NCI-H2107 treated with DMSO at 0.1 percent for 48 hours (cell line): ENCODE measurements at regions not wholly inside any gene's neighbourhood (a gene's known extent, or its start where the extent isn't known, plus 50 kb on each side); places are given as distances from the start of the nearest gene placed in this dataset.

Experiments used
- DNase-seq: peaks from one replicate; lab custom pipeline; 2025; ENCODE audit not compliant: unreplicated experiment; lab: John Stamatoyannopoulos, UW

- DNase-seq: no peak
Observed at GRCh38 chr20:62527781-62528180, 52.0 kb upstream of the GATA5 start.

DNA sequence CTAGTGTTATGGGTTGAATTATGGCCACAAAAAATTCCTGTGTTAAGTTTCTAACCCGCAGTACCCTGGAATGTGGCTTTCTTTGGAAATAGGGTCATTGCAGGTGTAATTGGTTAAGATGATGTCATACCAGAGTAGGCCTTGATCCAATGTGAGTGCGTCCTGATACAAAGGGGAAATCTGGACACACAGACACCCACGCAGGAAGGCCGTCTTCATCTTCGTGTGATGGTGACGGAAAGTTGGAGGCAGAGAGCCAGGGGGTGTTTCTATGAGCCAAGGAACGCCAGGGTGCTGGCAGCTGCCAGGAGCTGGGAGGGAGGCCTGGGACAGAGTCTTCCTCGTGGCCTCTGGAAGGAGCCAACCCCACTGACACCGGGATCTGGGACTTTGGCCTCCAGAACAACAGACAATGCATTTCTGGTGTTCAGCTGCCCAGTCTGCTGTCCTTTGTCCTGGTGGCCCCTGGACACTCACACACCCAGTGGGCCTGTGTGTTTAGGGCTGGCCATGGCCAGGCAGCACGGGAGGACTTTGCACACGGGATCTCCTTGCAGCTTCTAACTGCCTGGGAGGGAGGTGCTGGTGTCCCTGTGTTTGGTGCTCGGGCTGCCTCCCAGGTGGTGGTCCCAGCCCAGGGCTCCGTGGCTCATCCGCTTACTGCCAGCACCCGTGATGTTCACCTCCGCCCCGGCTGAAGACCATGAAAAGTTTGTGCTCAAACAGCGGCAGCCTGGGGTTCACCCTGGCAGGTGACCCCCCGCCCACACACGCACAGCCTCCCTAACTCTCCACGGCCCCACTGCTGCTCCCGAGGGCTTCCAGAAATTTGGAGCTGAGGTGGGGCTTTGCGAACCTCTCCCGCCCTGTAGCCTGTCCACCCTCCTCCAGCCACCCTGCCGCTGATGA, 53.4 kb upstream of the GATA5 start:
- no peak for DNase-seq

DNA sequence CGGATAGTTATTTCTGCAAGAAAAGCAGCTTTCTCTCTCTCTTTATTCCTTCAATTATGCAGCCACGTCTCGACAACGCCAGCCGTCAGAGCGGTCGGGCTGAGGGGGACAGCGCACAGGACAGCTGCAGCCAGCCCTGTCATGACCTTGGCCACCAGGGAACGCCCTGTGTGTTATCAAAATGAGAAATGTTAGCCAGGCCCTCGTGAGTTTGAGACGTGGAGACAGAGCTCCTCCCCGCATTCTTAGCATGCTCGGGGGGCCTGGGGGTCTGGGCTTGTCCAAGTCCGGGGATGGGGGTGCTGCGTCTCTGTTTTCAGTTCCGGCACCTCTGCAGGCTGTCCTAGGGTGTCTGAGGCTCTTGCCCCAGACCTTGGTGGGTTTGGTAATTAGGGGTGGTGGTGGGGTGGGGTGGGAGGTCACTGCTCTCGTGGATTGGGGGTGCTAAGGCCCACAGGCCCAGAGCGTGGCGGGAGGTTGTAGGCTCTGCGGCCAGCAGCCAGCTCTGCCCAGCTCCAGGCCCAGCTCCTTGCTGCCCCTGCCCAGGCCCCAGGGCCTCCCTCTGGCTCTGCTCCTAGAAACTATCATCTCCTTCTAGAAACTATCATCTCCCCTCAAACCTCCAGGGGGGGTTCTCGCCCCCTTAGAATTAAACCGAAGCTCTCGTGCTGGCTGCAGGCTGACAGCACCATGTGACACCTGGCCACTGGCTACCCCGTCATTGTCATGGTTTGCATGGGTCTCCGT, 54.3 kb upstream of the GATA5 start:
- no peak for DNase-seq

DNA sequence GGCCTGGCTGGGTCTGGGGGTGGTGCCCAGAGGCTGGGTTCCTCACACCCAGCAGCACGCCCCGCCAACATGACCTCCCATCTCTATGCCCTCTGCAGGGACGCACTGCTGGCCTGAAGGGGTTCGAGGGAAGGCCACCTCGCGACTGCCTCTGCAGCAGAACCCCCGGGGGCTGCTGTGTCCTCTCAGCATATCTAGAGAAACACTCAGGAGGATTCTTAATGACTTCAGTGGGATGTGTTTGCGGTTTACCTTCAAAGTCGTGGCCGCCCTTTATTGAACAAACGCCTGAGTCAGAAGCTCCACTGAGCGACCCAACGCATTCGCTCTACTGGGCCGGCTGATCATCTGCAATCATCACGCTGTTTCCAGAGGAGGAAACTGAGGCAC, 54.8 kb upstream of the GATA5 start:
- DNase-seq: no peak

DNA sequence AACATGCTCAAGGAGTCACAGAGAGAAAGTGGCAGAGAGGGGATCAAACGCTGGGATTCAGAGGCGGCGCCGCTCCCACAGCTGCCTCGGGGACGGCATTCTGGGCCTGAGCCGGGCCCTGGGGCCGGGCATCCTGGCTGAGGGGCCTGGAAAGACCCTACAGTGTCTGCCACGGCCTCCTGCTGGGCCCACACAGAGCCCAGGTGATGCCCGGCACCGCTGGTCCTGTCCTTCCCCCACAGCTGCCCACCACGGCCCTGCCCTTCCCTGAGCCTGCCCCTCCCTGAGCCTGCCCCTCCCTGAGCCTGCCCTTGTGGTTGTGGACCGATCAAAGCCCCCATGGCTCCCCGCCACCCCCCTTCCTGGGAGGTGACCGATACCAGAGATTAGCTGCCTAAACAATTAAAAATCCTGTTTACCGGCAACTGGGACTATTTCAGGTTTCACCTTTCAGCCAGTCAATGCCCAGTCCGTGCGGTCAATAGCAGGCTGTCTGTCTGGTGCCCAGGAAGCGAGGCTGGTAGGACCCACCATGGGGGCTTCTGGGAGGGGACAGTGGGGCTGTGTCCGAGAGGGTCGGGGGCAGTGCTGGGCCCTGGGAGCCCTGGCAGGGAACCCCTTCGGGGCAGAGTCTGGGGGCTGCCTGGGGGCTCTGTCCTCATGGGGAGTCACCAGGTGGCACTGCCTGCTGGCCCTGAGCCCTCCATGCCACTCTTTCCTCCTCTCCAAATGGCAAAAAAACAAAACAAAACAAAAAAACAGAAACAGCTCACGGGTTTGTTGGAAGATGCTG, 55.4 kb upstream of the GATA5 start:
- no peak for DNase-seq

- DNase-seq: no peak
Observed at GRCh38 chr20:62532921-62533320, 57.1 kb upstream of the GATA5 start.

DNA sequence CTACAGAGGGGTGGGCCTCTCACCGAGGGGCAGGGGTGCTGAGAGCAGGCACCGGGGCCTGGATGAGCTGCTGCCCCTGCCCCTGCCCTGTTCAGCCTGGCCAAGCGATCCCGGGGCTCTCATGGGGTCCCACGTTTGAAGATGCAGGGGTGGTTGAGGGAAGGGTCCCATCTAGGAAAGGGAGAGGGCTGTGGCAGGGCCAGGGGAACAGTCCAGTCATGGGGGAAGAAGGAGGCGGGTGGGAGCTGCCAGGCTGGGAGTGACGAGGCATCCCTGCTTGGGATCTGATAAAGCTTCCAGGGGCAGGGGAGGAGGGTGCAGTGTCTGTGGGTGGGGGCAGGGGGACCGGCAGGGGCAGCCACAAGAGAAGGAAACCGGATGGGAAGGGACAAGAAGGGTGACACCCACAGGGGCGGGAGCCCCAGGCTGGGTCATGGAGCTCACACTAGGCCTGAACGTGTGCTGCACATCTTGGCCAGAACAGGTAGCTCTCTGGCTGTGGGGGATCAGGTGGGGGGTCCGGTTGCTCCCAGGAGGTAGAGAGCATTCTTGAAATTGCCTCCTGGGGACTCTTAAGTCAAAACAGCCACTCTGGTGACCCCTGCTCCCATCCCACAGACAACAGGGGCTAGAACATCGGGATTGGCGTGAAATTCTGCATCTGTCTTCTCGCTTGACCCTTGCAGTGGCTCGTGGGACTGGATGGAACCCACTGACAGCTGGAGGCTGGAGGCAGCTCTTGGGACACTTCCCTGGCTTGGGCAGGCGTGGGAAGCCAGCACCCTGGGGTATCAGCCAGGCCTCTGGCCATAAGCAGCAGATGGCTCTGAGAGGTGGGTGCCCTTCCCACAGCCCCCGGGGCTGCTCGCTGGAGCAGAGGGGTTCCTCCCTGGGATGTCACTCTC, 58.0 kb upstream of the GATA5 start:
- no peak for DNase-seq

DNA sequence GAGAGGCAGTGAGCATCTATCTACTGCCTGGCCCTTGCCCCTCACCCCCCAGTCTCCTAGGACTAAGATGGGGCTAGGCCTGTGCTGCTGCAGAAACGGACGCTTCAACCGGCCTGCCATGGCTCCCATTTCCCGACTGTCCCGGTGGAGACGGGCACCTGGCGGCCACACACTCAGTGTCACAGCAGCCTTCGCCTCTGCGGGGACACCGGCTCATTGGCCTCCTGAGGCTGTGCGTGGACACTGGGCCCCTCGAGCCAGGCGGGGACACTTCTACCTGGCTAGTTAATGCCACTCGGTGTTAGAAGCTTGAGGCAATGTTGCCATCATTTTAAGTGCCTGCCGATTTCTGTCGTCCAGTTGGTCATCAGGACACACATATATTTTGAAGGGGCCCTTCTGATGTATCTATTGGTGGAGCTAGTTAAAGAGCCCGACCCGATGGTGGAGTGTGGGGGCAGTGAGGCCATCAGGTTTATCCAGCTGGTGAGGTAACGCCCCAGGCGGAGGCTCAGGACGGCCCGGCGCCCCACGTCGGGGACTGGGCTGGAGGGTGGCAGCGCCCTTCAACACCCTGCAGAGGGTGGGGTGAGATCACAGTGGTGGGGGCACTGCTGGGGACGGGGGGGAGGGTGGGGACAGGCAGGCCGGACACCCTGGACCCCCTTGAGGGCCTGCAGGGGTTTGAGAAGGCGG, 58.9 kb upstream of the GATA5 start:
- DNase-seq: no peak

GRCh38 chr20:62535282-62535811, 59.6 kb upstream of the GATA5 start:
- DNase-seq: no peak

GRCh38 chr20:62535964-62536363, 60.2 kb upstream of the GATA5 start:
- DNase-seq: no peak

DNA sequence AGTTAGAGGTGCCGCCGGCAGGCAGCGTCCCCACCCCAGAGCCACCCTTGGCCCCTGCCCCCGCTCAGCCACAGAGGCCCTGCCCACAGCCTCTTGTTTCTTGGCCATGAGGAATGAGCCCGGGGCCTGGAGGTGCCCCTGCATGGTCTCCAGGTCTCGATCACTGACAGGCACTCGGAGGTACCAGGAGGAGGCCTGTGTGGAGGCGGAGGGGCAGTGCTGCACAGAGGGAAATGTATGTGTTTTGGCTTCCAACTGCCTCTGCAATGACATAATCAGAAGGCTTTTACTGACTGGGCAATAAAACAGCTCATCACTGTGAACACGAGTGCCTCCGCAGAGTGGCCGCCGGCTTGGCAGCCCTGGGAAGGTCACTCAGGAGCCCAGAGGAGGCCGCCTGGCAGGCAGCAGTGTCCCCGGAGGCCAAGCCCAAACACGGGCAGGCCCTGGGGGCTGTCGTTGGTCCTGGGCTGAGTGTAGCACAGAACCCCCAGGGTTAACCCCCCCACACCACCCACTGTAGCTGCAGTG, 61.1 kb upstream of the GATA5 start:
- DNase-seq: no peak

GRCh38 chr20:62537649-62538292, 62.0 kb upstream of the GATA5 start:
- no peak for DNase-seq

DNA sequence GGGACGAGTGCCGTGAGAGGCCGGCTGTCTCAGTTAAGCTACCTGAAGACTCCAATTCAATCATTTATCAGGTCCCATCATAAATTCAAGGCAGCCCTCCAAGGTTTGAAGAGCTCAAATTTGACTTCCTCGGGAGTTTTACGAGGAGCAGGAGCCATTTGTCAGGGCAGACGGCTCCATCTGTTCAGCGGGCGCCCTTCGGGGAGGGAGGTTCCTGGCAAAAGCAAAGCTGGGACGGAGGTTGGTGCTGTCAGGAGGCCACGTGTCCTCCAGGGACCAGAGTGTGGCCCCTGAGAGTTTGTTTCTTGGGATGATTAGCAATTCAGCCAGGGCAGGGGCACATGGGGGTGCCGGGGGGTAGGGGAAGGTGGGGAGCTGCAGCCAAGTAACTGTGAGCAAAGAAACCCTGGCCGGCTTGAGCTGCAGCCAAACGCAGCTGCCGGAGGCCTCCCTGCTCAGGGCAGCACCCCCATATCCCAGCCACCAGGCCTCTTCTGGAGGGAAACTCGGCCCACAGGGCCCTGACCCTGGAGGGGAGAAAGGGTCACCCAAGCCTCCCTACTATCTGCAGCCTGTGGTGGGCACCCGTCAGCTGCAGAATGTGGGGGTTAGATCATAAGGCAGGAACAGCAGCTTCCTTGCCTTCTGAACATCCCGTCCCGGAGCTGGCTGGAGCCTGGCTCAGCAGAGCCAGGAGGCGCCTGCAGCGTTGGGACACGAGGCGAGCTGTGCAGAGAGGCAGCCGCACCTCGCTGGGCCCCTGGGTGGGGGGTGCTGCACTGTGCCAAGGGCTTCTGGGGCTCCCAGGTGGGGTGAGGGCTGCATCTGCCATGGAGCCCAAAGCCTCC, 63.6 kb upstream of the GATA5 start:
- no peak for DNase-seq

- DNase-seq: no peak
Observed at GRCh38 chr20:62540504-62540903, 64.7 kb upstream of the GATA5 start.

DNA sequence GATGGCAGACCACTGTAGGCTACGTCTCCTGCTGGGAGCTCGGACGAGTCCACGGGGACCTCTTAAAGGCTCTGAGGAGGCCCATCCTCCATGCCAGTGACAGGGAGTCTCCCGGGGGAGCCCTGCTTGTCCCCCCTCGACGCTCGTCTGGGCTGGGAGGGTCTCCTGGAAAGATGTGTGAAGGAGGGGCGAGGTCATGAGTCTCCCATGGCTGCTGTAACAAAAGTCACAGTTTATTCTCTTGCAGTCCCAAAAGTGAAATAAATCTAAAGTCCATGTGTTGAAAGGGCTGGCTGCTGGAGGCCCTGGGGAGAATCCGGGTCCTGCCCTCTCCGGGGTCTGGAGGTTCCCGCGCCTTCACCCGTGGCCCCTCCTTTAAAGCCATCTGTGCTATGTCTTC, 67.1 kb upstream of the GATA5 start:
- DNase-seq: no peak

DNA sequence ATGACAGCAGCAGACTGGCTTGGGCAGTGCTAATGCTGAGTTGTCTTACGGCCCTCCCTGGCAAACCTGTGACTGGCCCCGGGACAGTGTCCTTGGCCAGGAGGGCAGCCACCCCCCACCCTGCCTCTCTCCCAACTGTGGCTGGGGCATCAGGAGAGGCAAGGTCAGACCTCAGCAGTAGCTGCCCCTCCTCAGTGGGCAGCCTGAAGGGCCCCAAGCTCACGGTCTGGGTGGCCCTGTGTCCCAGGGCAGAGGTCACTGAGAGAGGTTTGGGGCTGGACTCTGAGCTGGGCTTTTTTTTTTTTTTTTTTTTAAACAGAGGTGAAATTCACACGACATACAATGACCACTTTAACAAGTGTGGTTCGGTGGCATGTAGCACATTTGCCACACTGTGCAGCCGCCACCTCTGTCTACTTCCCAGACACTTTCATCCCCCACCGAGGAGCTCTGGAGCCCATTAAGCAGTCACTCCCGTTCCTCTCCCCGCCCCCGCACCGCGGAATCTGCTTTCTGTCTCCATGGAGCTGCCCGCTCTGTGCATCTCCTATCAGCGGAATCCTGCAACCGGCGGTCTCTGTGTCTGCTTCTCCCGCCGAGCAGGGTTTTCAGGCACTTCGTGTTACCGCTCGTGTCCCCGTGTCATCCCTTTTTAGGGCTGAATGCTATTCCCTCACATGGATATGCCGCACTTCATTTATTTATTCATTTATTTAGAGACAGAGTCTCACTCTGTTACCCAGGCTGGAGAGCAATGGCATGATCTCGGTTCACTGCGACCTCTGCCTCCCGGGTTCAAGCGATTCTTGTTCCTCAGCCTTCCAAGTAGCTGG, 67.9 kb upstream of the GATA5 start:
- DNase-seq: no peak

- DNase-seq: no peak
Observed at GRCh38 chr20:62544505-62545055, 68.8 kb upstream of the GATA5 start.
